ENCODE measurements at regions not wholly inside any gene's neighbourhood (a gene's known extent, or its start where the extent isn't known, plus 50 kb on each side); places are given as distances from the start of the nearest gene placed in this dataset.
A peak's percentile ranks its signal among the peaks of the same experiment; 100 is the strongest.

DNA sequence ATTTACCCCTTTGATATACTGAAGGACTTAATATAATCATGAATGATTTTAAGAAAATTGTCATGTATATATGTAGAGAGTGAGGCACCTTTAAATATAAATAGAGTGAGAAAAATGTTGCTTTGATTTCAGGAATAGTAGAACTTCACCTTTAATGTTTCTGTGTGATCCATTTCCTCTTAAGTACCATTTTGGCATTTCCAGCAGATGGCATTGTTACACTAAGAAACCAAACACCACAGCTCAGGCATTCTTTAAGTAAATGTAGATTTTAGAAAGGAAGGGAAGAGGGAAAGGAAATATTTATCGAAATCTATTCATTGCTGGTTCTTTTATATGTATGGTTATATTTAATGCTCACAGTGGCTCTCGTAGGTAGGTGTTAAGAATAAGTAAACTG is 556.7 kb upstream of the FBXO33 start:
- peak; percentile 26 for DNase-seq (ENCODE audit: low spot score)

DNA sequence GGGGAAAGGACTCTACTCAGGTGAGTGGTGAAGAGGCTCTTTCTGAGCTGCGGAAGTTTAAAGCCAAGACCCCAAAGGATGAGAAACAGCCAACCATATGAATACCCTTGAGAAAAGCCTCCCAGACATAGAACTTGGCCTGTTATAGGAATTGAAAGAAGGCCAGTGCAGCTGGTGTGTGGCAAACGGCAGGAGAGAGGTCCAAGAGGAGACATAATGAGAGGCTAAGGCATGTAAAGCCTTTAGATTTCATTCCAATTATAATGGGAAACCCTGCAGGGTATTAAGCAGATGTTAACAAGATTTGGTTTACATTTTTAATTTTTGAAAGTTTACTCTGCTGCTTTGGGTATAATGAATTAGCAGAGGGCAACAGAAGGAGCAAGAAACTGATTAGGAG is 552.1 kb upstream of the FBXO33 start:
- no peak for DNase-seq (ENCODE audit: low spot score)

DNA sequence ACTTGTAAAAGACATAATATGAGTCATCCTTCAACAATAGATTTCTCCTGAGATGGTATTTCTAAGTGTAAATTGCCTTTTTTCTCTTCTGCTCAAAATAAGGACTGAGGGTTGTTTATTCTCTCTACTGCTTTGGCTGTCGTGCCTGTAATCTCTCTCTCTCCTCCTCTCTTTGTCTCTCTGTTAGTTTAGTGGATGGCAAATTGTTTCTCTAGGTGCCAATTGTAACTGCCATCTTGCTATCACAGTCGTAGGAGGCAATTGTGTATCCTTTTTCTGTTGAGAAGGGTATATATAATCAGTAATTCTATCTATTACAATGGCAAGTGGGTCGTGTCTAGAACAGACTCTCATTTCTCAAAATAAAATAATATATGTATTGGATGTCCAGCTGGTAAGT is 545.0 kb upstream of the FBXO33 start:
- no peak for DNase-seq (ENCODE audit: low spot score)

DNA sequence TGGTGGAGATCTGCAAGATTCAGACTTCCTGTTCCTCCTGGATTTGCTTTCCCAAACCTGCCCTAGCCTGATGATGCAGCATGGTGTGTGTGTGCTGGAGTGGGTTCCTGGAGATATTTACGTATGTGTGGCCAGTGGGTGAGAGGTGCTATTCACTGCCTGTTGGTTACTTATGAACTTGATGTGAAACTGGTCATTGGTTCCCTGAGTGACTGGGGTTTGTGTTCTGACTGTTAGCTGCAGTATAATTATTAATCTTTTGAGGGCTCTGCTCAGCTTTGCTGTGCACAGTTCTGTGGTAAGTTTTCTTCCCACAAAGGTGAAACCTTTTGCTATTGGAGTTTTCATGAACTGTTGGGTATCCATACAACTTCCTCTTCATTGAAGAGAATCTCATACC is 541.8 kb upstream of the FBXO33 start:
- DNase-seq (ENCODE audit: low spot score), result no peak

DNA sequence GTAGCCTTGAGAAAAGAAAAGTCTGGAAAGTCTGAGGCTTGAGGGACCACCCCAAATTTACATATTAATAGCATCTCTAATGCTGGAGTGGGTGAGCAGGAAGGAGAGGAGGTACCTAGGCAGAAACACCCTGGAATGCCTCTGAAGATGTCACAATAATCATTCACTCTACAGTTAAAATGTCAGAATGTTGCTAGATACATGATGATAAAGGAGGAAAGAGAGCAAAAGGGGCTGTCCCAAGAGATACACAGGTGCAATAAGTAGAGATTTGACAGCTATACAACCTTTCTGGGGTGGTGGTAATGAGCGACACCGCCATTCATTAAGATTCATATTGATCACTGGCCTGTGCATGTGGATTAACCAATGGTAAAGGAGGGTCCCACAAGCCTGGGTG is 540.5 kb upstream of the FBXO33 start:
- no peak for DNase-seq (ENCODE audit: low spot score)

DNA sequence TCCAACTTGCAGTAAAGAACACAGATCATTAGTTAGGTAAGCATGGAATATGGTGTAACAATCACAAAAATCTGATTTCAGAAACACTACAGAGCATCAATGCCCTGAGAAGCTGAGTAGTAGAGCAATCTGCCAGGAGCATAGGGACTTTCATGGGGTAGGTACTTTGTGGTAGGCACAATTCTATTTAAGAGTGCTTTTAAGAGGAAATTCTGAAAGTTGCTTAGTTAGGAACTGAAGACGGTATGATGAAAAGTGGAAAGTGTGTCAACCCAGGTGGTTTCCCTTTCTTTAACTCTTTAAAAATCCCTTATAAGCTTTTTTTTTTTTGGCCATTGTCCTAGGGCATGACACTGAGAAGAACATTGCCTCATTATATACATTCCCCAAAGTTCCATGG is 535.7 kb upstream of the FBXO33 start:
- DNase-seq (ENCODE audit: low spot score), result no peak

DNA sequence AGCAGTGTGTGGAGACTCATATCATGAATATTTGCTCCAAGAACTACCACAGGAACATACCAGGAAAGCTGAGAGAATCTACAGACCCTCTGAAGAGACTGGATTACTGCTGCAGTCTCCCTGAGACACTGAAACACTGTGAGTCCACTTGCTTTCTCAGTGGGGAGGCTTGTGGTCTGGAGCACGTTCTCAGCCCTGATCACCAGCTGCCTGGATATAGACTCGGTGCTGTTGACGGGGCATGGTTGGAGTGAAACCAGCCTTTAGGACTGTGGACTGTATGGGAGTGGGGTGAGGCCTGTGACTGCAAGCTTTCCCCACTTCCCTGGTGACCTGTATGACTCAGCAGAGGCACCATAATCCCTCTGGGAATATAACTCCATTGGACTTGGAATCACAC is 525.8 kb upstream of the FBXO33 start:
- DNase-seq (ENCODE audit: low spot score), result no peak

DNA sequence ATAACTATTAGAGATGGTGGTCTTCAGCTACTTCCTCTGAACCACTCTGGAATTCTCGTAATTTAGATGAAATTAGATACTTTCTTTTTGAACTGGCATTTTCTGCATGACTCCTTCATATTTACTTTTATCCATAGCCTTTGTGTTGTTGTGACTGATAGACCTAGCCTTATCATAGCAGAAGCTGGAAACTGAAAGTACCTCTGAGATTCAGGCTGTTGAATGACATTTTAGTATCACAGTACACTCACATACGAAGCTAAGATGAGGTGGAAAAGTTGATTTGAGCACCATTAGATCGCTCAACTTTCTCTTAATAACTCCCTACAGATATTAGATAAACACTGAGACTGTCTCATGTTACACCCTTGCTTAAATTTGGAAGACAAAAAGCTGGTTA is 525.1 kb upstream of the FBXO33 start:
- DNase-seq (ENCODE audit: low spot score), result no peak

DNA sequence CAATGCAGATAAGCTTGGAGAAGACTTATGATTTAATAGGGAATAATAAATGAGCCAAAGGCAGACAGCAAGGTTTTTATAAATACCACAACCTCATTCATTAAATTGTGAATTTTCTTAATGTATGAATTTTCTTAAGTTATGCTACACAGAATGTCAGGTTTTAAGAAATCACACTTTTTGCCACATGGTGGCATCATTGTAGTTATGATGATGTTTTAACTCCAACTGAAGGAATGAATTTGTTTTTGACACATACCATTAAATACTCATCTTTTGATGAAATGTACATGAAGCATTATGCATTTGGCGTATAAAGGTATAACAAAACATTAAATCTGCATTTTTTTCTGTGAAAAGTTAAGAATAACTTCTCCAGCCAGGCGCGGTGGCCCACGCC is 524.1 kb upstream of the FBXO33 start:
- no peak for DNase-seq (ENCODE audit: low spot score)

DNA sequence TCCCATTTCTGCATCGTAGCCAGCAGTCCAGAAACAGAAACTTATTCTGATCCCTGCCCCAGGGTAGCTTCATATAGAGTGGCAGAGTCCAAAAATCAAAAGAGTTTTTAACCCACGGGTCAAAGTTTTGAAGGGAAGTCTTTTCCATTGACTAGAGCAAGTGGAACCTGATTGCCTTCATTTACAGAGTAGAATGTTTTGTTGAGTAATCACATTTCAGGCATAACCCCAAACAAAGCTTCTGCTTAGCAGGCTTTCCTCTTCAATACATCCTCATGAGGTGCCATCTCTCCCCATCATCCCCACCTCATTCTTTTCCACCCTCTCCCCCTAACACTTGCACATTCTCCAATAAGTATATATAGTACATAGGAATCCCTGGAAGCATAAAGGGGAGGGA is 516.0 kb upstream of the FBXO33 start:
- no peak for DNase-seq (ENCODE audit: low spot score)

DNA sequence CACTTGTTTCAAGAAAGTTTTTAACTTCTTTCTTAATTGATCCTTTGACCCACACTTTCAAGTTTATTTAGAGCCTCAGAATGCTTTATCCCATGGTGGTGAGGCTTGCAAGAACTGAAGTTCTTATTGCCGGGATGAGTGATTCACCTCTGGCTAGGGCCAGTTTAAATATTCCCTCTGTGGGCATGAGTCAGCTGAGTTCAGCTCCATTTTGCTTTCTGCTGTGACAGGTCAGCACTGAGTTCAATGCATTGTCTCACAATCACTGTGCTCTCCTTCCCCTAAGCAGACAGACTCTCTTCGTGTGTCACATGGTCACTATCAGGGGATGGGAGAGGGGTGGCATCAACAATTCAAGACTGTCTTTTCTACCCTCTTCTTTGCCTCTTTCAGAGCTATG is 514.6 kb upstream of the FBXO33 start:
- no peak for DNase-seq (ENCODE audit: low spot score)

DNA sequence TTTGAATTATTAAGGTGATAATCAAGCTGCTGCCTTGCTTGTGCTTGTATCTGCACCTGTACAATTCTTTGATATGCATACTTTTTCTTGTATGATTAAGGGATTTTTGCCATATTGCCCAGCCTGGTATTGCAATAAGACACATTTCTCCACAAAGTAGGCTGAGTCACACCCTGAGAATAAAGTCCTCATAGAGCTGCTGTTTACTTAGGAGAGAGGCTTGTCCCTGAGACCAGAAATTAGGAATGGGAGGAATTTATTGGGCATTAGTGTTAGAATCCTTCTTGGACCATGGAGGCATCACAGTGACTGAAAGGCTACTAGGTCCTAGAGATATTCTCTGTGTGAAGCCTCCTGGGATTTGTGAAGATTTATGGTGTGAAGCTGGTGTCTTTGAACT is 506.8 kb upstream of the FBXO33 start:
- no peak for DNase-seq (ENCODE audit: low spot score)

DNA sequence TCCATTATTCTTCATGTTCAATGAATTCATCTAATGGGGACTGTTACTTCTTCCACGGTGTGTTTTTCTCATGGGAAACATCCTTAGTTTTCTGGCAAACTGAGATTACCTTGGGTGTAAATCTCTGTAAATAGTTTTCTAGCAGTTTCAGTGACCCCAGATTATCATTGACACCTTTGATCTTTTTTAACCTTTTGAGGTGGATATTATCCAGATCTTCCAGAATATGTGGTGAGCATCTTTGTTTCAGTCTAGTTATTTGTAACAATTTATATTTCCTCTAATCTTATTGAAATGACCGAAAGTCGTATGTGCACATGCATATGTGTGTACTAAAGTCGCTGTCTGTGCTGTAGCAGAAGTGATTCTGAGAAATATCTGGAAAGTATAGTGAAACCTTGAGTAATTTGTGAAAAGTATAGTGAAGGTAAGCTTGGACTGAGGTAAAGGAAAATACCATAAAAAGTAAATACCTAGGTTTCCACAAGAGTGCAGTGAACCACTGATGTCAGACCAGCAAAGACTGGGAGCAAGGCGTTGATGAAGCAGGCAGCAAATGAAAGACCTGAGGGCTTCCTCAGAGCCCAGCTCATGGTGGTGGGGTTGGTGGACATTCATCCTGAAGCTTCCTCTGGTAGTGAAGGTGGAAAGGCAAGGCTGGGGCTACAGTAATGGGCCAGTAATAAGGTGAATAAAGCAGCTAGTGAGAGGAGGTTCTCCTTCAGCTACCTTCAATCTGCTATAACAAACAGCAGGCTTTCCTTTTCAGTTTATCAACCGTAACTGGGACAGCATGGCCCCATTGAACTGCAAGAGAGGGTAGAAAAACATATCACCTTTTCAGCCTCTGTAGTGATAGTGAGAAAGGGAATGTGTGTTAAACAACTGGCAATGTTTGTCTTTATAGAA is 480.2 kb upstream of the FBXO33 start:
- DNase-seq (ENCODE audit: low spot score), result no peak

DNA sequence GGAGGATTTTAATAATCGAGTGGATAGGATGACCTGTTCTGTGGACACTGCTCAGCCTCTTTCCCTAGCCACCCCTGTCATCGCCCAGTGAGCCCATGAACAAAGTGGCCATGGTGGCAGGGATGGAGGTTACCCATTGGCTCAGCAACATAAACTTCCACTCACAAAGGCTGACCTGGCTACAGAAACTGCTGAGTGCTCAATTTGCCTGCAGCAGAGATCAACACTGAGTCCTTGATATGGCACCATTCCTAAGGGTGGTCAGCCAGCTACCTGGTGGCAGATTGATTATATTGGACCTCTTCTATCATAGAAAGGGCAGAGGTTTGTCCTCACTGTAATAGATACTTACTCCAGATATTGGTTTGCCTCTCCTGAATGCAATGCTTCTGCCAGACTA is 465.4 kb upstream of the FBXO33 start:
- DNase-seq (ENCODE audit: low spot score), result no peak

DNA sequence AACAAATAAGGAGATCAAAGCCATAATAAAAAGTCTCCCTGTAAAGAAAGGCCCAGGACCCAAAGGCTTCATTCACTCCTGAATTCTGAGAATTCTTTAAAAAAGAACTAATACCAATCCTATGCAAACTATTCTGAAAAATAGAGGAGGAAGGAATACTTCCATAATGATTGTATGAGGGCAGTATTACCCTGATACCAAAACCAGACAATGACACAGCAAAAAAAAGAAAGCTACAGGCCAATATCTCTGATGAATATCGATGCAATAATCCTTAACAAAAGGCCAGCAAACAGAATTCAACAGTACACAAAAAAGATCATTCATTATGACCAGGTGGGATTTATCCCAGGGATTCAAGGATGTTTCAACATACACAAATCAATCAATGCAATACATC is 457.8 kb upstream of the FBXO33 start:
- no peak for DNase-seq (ENCODE audit: low spot score)

DNA sequence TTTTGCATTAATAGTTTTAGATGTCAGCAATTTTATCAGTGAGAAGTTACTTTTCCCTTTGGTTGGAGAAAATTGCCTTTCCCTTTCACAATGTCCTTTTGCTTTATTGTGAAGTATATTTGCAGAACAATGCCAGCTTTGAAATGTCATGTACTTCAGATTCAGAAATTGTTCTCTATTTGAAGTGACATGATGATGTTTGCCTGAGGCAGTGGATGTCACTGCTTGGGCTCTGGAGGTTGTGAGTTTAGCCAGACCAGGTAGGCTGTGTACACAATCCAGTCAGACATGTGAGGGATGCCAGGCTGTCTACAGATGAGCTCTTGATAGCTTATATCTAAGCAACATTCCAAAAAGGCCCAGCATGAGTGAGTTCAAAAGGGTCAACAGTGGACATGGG is 451.9 kb upstream of the FBXO33 start:
- no peak for DNase-seq (ENCODE audit: low spot score)

DNA sequence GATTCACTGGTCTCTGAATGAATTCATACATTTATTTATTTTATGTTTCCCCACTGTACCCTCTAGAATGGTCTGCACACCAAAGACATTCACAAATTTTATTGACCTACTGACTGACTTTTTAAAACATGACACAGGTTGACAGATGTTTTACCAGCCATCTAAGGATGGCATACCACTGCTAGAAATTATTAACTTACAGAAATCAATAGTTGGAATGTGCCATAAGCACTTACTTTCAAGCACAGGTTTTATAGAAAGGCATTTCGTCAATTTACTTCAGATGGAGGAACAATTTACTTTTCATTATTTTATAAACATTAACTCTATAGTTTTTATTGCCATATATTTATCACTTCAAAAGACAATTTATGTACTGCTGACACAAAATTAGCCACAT is 448.7 kb upstream of the FBXO33 start:
- no peak for DNase-seq (ENCODE audit: low spot score)

DNA sequence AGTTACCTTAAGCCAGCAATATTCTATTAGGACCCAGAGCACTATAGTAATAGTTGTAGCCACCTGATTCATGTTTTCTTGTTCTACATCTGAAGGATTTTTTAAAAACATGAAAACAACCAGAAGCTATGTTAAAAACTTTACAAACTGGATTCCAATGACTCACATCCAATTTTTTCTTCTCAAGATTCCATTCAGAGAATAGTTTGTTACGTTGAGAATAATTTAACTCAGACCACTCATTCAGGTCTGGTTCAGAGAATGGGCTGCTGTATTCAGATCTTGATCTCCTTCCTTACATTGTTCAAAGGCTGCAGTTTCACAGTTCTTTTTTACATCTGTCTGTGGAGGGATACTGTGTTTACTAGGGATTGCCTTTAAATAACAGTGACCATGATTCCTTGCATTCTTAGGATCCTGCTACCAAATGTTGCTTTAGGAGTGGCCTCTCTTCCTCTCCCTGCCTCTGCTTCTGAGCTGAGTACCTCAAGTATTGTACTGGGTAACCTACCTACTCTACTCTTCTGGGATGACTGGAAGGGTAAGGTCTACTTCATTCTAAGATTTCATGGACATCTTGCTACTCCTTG is 448.0 kb upstream of the FBXO33 start:
- DNase-seq (ENCODE audit: low spot score), result no peak

DNA sequence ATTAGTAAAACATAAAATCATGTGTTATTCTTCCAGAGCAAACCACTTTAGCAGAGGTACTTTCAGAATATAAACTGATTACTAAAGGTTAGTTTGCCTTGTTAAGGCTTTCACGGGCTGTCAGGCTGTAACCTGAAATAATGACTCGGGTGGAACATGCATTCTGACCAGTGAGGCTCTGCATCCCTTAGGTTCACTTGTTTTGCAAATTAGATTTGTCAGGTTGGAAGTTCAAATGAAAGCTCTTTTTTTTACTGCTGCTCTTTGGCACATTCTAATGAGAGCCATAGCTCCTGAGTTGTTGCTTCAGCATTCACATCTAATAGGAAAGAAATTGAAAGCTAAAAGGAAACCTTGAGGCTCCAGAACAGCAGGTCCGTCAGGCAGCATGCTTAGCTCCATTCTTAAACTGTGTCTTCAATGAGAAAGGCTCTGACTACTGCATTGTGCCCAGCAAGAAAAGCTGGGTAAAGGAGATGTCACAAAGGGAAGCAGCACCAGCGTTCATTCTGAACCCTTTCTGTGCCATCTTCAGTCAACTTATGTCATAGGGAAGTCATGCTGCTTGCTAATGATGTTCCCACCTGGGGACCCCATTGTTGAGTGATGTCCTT is 445.5 kb upstream of the FBXO33 start:
- DNase-seq (ENCODE audit: low spot score), result no peak

DNA sequence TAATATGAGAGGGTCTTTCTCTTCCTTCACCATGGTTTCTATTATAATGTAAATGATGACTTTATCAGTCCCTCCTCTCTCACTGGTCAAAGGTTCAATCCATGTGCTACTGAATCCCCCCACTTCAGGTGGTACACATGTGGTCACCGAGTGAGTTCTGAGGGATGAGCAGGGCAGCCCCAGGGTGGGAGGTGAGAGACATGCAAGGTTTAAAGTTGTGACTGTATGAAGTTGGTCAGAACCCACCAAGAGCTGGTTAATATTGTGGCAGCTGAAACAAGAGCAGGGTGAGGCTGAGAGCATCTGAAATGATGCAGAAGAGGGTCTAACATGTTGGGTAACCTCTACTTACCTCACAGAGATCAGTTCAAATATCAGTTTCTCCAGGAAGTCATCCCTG is 444.7 kb upstream of the FBXO33 start:
- DNase-seq (ENCODE audit: low spot score), result no peak

DNA sequence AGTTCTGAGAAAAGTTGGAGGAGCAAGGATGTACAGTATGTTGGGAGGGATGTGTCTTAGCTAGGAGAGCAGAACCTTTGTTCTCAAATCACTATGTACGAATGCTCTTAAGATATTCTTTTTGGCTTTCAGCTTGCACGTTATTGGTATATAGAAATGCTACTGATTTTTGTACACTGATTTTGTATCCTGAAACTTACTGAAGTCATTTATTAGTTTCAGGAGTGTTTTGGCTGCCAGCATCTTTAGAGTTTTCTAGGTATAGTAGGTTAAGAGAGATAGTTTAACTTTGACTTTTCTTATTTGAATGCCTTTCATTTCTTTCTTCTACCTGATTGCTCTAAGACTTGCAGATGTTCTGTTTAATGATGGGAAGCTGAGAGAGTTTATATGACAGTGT is 442.8 kb upstream of the FBXO33 start:
- no peak for DNase-seq (ENCODE audit: low spot score)

DNA sequence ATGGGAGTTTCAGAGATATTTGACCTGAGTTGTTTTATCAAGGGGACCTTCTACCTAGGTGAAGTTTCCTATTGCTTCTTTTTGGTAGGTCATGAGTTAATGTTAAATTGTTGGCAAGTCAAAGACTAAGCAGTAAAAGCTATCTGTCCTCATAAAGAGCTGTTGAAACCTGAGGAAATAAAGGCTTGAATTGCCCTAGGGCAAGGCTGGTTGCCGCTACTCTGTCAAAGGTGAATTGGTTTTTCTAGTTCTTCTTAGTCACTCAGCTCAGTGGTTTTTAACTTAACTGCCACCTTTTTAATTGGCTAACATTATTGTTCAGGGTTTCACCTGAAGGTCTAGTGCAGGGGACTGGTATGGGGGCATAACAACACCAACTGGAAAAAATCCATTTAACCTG is 441.6 kb upstream of the FBXO33 start:
- no peak for DNase-seq (ENCODE audit: low spot score)

DNA sequence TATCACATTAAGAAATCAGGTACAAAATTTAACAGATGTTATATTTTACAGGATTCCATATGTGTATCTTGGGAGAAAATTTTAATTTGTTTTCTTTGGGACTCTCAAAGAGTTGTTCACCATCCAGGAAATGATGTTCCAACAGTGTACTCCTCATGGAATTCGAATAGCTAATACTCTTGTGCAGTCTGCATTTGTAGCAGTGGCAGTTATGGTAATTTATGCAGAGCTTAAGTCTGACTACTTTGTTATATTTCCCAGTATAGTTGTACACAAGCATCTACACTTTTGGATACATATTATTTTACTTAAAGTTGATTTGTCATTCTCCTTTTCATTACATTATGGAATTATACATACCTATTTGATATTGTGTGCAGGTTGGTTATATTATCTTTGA is 436.7 kb upstream of the FBXO33 start:
- no peak for DNase-seq (ENCODE audit: low spot score)

DNA sequence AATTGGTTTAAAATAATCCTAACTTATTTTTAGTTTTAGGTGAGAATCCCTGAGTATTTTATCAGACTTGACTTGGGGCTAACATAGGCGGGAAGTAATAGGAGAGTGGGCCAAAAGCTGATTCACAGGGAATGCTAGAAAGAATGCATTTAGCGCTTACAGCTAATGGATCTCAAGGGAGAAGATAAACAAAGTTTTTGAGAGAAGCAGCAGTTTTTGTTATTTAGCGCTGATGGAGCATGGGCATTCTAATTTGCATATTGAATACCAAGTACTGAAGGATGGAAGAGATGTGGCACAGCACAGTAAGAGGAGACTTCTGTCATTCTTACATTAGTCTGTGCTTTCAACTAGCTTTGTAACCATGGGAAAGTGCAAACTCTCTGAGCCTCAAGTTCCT is 436.0 kb upstream of the FBXO33 start:
- DNase-seq (ENCODE audit: low spot score), result no peak

Data from D341Med (cell line).